NCI-H2029 treated with DMSO at 0.1 percent for 48 hours (cell line): ENCODE measurements at regions not wholly inside any gene's neighbourhood (a gene's known extent, or its start where the extent isn't known, plus 50 kb on each side); places are given as distances from the start of the nearest gene placed in this dataset.
"Not testable (repeated sequence)": the region's sequence is repeated elsewhere in the genome, so short reads cannot be mapped to it uniquely, and the experiment has no call there.

ENCODE experiments used
- DNase-seq: peaks from one replicate; lab custom pipeline; 2025; lab: John Stamatoyannopoulos, UW

DNA sequence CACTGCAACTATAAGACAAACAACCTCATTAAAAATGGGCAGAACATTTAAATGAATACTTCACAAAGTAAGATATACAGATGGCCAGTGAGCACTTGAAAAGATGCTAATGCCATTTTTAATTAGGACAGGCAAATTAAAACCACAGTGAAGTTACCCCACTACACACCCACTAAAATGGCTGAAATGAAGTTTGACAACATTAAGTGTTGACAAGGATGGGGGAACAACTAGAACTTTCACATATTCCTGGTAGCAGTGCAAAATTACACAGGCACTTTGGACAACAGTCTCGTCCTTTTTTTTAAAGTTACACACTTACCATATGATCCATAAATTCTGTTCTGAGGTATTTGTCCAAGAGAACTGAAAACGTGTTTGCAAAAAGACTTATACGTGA is 278.9 kb upstream of the DIO3 start:
- no peak for DNase-seq

DNA sequence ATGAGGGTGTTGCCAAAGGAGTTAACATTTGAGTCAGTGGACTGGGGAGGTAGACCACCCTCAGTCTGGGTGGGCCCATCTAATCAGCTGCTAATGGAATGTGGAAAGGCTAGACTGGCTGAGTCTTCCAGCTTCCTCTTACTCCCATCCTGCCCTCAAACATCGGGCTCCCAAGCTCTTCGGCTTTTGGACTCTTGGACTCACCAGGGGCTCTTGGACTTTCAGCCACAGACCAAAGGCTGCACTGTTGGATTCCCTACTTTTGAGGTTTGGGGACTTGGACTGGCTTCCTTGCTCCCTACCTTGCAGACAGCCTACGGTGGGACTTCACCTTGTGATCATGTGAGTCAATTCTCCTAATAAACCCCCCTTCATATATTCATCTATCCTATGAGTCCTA is 276.6 kb upstream of the DIO3 start:
- no peak for DNase-seq

DNA sequence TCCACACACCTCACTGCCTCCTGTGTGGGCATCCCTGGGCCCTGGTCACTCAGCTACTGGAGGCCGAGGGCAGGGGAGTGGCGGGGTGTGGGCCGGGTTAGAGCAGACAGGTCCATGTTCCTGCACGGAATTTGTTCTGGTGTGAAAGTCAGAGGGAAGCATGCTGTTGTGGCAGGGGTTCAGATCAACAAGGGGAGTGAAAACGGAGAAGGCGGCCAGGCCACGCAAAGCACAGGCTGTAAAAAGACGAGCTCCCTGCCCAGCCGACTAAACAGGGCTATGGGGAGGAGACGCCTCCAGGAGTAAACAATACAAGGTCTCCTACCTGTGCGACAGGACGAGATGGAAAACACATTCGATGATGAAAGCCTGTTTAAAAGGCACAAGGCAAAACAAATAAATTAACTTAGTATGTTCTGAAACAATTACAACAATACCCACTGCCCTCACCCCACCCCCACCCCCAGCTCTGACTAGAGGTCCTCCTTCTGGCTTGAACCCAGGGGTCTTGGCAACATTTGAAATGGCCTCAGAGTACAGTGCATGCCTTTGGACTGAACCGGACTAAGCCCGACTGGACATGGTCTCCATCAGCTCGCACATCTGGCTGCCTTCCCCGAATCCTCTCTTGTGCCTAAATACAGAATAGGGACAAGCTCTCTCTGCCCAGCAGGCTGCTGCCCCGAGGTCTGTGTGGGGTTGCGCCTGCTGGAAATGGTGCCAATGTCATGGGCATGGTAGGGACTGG is 274.9 kb upstream of the DIO3 start:
- DNase-seq: no peak

DNA sequence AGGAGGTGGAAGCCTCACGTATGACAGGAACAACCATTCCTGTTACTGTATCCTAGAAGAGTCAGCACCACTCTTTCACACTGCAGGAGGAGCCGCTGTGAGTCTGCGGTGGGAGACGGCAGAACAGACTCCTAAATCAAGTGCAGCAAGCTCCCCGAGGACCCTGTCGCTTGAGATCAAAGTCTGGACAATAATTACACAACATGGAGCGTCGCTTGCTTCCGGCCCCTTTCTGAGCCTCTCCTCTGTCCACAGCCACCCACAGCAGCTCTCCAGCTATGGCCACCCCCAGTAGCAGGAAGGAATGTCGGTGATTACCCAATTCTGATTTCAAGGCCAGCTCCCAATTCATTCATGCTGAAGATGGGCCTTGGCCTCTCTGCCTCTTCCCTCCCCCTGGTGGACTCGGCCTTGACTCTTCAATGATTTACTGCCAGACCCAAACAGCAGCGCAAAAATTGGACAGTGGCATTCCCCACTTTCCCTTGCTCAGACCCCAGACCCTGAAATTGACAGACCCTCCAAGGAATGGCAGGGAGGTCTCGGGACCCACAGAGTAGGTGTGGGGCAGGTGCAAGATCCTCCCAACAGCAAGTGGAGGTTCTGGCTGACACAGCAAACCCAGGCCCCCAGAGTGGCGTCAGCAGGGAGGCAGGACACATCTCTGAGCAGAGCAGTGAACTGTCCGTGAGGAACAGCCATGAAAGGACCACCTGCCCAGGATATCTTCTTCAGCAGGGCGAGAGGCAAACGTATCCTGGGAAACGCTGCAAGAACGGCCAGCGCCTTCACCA is 272.7 kb upstream of the DIO3 start:
- DNase-seq: no peak

DNA sequence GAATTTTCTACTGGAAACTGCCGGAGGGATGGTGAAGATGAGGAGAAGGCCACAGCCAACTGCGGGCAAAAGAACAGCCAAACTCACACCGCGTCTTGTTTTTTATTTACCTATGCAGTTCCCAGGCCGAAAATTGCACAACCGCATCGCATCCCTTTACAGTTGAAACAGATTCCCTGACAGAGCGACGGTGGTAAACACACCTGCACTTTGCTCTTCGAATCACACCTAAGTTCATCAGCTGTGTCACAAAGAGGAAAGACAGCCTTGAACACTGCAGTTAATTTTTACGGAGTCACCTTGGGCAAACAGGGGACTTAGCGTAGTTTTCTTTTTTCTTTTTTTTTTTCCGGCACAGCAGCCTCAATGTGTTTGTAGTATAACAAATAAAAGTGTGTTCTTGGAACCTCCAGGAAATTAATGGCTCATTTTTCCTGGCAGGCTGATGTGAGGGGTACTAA is 272.0 kb upstream of the DIO3 start:
- DNase-seq: no peak

DNA sequence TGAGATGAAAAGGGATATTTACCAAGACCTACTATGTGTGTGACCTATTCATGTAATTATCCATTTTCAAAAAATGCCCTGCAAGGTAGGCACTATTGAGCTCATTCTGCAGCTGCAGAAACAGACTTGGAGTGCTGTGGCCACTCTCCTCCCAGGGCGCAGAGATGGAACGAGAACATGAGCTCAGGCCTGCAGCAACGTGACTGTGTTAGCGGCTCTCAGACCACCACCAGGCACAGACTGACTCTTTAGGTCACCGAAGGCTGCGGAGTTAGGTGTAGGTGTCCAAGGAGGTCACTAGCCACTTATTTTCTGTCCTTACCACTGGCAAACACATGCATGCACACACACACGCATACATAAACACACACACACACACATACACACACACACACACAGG is 271.4 kb upstream of the DIO3 start:
- DNase-seq: no peak

DNA sequence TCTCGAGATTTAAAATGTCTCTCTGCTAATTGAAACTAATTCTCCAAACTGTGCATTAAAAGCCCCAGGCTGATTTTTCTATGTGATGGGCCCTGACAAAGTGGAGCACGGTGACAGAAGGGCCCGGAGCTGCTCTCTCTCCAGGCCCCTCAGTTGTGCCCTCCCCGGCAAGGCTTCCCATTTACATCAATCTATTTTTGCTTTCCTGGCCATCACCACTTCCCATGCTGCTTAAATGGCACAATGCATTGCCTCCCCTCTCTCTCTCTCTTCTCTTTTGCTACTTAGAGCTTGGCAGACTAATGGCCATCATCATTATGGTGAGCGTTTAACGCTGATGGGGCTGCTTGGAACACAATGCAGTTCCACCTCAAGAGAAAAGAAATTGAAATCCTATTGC is 270.7 kb upstream of the DIO3 start:
- no peak for DNase-seq

DNA sequence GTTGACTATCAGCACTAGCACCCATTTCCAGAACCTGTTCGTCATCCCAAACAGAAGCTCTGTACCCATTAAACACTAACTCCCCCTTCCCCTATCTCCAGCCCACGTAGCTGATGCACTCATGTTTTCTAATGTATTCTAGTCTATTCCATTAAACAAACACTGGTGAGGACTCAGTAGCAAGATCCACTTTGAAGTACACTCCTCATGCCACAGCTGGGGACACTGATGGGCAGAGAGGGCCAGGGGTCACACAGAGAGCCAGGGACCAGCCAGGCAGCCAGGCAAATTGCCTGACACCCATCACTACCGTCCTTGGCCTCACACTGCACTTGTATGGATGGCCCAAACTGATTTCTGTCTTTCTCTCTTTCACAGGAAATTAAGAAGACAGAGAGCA is 269.9 kb upstream of the DIO3 start:
- DNase-seq: no peak

DNA sequence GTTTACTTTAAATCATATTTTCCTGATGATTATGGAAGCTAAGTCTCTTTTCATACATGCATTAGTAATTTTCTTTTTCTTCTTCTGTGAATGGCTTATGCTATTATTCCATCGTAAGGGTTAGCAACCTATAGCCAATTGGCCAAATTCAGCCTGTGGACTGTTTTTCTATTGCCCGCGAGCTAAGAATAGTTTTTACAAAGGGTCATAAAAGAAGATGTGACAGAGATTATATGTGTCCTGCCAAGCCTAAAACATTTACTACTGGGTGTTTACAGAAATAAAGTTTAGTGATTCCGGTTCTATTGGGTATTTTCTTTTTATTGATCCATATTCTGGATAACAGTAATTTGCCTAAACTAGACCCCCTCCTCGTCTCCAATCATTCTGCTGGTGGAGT is 268.8 kb upstream of the DIO3 start:
- DNase-seq: no peak

DNA sequence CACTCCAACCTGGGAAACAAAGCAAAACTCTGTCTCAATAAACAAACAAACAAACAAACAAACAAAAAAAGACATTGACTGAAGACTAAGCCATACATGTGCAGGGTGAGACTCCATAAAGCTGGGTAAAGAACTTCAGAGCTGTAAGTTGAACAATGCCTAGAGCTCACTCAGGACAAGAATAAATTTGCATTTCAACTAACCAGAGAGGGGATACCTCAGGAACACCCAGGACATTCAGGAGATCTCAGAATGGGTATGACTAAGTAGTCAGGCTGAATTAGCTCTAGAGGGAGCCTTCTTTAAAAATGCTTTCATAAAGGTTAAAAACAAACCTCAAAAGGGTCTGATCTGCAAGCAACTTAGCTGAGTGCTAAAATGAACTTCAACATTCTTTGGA is 267.7 kb upstream of the DIO3 start:
- no peak for DNase-seq

DNA sequence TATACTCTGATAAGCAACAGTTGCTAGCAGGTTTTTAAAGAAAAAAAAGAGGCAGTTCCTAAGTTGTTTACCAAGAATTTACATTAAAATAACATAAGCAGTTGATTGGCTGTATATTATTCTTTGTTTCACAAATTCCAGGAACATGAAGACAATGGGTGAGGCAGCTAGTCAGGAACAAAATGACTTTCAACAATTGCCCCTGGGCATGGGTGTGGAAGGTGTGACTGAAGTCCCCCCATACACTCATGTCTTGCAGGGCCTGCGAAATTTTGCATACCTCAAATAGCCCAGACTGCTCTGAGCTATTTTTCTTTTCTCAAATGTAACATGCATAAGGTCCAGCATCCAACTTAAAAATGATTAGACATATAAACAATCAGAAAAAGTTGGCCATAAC is 267.2 kb upstream of the DIO3 start:
- no peak for DNase-seq

DNA sequence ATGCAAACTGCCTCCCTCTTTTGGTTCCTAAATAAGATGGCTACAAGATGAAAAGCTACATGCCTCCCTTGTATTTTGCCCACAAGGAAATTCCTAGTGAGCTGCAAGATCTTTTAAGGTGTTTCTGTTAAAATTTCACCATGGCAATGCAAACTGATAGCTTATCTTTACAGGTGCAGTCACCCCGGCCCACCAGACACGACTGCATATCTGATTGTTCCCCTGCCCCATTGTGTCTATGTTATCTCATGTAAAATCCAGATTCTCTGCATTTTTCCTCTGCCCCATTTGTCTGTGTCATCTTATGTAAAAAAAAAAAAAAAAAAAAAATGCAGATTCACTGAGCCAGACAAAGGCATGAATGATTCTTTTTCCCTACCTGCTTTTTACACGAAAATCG is 261.5 kb upstream of the DIO3 start:
- DNase-seq: not testable (repeated sequence)

DNA sequence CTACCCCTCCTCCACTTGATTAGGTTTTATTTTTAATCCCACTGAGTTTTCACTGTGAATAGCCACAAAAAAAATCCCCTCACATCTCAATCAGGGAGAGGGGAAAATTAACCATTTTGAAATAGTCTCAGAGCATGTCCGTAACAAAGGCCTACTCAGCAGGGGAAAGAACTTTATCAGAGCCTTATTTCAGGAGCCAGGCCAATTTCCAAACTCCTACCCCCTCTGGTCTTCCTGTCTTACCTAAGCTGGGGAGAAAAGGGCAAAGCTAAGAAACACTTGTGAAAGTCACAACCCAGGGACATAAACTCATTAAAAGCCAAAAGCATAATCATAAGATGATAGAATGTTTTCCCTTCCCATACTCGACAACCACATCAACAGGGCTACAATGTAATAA is 260.3 kb upstream of the DIO3 start:
- DNase-seq: no peak

DNA sequence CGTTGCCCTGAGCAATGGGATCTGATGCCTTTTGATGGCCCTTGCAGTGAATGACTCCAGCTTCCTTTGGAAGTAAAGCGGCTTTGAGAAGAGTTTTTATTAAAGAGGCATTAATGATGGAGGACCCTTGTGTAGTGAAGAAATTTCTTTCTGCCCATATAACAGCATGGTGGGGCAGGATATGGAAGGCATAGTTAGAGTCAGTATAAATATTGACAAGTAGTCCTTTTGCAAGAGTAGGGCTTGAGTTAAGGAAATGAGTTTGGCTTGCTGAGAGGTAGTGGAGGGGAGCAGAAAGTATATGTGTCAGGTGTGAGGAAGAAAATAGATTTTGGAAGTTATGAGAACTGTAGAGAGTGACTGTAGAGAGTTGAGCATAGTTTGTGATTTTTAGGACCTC is 254.1 kb upstream of the DIO3 start:
- DNase-seq: not testable (repeated sequence)

DNA sequence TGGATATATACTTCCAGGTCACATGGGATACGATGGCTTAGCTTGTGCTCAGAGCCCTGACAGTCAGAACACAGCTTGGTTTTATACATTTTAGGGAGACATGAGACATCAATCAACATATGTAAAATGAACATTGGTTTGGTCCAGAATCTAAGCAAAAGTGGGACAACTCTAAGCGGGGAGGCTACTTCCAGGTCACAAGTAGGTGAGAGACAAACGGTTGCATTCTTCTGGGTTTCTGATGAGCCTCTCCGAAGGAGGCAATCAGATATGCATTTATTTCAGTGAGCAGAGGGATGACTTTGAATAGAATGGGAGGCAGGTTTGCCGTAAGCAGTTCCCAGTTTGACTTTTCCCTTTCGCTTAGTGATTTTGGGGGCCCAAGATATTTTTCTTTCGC is 250.1 kb upstream of the DIO3 start:
- not testable (repeated sequence) for DNase-seq

DNA sequence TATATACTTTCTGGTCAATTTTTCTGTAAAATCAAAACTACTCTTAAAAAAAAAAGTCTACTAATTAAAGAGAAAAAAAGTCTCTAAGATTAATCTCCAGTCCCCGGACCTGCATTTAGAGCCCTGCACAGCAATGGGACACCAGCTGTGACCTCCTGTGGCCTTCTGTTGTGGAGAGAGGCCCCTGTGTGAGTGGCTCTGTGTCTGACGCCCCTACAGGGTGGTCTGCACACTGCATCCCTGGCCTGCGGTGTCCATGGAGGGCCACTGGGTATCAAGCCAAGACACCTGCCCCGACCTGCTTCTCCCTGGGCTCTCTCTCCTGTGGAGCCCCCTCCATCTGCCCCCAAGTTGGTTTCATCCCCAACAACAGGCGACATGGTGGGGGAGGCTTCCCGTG is 248.0 kb upstream of the DIO3 start:
- DNase-seq: no peak

DNA sequence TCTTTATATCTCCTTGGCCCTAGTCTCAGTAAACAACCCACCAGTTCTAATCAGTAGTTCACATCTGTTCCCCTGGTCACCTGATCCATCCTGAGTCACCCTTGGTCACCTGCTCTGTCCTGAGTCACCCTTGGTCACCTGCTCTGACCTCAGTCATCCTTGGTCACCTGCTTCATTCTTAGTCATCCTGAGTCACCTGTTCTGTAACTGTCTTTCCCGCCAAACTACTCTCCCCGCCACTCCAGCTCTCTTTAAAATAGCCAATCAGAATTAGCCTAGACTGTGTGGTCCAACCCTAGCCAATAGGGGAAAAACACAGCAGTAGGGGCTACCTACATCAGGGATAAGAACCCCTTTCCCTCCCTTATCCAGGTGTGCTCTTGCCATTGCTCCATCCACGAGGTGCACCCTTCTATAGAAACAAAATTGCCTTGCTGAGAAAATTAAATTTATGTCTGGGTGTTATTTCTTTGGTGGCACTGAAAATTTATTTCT is 245.4 kb upstream of the DIO3 start:
- DNase-seq: no peak

DNA sequence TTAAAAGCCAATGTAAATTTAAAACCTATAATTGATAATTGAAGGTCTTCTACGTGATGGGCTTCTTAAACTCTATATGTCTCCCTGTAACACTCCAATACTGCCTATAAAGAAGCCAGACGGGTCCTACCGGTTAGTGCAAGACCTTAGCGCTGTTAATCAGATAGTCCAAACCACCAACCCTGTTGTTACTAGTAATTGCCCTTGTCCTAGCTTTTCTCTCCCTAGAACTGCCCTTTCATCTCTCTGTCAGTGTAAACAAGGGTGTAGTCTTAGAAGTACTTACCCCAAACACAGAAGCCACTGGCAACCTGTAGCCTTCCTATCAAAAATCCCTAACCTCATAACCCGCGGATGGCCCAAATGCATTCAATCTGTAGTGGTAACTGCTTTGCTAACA is 243.0 kb upstream of the DIO3 start:
- no peak for DNase-seq

DNA sequence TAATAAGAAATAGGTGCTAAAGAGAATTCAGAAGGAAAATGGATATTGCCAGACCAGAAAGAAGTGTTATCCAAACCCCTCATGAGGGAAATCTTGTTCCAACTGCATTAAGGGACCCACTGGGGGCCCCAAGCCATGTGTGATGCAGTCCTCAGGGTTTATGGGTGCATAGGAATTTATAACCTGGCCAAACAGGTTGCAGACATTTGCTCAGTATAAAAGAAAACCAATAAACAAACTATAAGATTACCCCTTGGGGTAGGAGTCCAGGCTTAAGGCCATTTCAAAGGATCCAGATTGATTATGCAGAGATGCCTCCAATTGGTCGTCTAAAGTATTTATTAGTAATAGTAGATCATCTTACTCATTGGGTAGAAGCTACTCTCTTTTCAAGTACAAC is 240.9 kb upstream of the DIO3 start:
- DNase-seq: no peak

DNA sequence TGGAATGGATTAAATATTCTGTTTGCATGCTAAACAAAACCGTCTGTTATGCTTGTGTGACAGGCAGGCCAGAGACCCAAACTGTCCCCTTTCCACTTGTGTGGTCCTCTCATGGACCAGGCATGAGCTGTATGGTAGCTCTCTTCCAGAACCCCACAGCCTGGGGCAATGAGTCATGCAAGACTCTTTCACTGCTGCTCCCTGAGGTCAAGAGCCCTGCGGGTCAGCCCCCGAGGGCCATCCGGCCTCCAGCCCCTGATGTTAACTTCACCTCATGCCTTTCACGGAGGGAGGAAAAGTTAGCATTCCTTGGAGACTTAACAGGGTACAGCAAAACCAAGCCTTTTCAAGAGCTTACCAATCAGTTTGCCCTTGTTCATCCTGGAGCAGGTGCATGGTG is 239.1 kb upstream of the DIO3 start:
- DNase-seq: no peak

DNA sequence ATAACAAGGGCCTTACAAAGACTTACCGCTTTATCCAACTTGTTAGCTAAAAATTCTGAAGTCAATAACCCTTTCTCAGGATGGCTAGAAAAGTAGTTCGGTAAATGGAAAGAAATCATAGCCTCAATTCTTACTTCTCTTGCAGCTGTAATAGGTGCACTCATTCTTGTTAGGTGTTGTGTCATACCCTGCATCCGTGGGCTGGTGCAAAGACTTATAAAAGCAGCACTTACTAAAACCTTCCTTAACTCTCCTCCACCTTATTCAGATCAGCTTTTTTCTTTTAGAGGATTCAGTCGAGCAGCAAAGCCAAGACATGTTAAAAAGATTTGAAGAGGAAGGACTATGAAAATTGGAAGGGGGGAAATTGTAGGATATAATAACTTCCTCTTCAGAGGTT is 238.2 kb upstream of the DIO3 start:
- no peak for DNase-seq

DNA sequence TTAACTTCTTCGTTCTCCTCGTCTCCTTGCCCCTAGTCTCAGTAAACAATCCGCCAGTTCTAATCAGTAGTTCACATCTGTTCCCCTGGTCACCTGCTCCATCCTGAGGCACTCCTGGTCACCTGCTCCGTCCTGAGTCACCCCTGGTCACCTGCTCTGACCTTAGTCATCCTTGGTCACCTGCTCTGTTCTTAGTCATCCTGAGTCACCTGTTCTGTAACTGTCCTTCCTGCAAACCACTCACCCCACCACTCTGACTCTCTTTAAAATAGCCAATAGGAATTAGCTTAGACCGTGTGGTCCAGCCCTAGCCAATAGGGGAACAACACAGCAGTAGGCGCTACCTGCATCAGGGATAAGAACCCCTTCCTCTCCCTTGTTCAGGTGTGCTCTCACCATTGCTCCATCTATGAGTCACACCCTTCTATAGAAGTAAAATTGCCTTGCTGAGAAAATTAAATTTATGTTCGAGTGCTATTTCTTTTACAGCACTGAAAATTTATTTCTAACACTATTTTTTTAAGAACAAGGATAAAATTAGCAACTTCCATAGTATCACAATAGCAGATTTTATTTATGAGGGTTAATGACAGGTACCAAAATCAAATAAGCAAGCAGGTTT is 237.6 kb upstream of the DIO3 start:
- DNase-seq: not testable (repeated sequence)

DNA sequence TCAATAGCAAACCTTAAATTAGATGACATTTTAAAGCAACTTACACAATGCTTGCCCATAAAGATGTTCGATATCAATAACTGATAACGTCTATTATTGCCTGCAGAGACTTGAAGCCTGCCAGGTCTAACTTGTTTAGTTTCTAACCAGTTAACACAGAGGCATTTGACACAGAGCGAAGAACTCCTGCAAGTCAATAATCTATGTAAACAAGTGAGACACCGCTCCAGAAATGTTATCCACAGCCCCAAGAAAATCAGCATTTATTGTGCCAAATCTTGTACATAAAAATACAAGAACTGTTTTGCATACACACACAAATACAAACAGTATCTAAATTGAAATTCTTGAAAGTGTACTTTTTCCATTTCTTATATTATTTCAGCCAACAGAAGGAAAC is 236.0 kb upstream of the DIO3 start:
- no peak for DNase-seq
